Tibial nerve (tissue), 4 donors: ENCODE measurements at regions not wholly inside any gene's neighbourhood (a gene's known extent, or its start where the extent isn't known, plus 50 kb on each side); places are given as distances from the start of the nearest gene placed in this dataset.

Experiments
- EP300 ChIP-seq, 2 donors: sonication (generic); formaldehyde crosslinking; IDR thresholded peaks; one replicate each; pipeline ENCODE4 v1.6.1; 2017; ENCODE audit warnings: antibody characterized with exemption in 2 of 2, mild to moderate bottlenecking in 1 of 2
- POLR2A ChIP-seq, 2 donors: fragments of 450-650 bp; IDR thresholded peaks; one replicate each; pipeline ENCODE4 v1.6.1; 2017; ENCODE audit warnings: antibody characterized with exemption in 2 of 2, mild to moderate bottlenecking in 2 of 2, moderate library complexity in 2 of 2
- TF ChIP-seq, protein P1 (sequence below), 5 experiments: fragments of 200-600 bp in 3 of 5; fragments of 450-650 bp in 2 of 5; sonication (generic) in 3 of 5; IDR thresholded peaks; one replicate each; pipeline ENCODE4 v1.5.1; 2016 to 2019; ENCODE audit warnings: antibody characterized with exemption in 5 of 5, mild to moderate bottlenecking in 3 of 5, moderate library complexity in 2 of 5

DNA sequence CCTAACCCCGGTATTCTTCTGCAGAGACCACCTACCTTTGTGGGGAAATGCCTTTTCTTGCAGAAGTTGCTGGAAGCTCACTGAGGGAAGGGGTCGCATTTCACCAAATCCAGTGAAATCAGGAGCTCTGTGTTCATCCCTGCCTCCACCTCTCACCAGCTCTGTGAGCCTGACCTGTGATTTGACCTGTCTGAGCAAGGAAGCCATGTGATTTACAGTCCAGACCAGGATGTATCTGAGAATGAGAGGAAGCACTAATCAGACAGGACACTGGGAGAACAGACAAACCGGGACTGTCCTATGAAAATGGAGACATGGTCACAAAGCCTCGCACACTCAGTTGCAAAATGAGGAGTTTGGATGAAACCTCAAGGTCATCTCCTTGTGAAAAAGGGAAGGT is 285.4 kb downstream of the BCL11A start:
- TF ChIP-seq, protein P1, sequence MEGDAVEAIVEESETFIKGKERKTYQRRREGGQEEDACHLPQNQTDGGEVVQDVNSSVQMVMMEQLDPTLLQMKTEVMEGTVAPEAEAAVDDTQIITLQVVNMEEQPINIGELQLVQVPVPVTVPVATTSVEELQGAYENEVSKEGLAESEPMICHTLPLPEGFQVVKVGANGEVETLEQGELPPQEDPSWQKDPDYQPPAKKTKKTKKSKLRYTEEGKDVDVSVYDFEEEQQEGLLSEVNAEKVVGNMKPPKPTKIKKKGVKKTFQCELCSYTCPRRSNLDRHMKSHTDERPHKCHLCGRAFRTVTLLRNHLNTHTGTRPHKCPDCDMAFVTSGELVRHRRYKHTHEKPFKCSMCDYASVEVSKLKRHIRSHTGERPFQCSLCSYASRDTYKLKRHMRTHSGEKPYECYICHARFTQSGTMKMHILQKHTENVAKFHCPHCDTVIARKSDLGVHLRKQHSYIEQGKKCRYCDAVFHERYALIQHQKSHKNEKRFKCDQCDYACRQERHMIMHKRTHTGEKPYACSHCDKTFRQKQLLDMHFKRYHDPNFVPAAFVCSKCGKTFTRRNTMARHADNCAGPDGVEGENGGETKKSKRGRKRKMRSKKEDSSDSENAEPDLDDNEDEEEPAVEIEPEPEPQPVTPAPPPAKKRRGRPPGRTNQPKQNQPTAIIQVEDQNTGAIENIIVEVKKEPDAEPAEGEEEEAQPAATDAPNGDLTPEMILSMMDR (IDR thresholded peaks at IDR 0.05): no peak
- TF ChIP-seq POLR2A (IDR thresholded peaks at IDR 0.05): no peak
- TF ChIP-seq EP300 (IDR thresholded peaks at IDR 0.05): no peak
